HG02588 (cell line): ENCODE measurements at regions not wholly inside any gene's neighbourhood (a gene's known extent, or its start where the extent isn't known, plus 50 kb on each side); places are given as distances from the start of the nearest gene placed in this dataset.

Experiments used
- ATAC-seq: cut with Tn5 transposase; IDR thresholded peaks from one replicate; pipeline ENCODE4 v1.9.1; 2021; ENCODE audit warnings: mild to moderate bottlenecking, moderate library complexity; ENCODE audit not compliant: unreplicated experiment

DNA sequence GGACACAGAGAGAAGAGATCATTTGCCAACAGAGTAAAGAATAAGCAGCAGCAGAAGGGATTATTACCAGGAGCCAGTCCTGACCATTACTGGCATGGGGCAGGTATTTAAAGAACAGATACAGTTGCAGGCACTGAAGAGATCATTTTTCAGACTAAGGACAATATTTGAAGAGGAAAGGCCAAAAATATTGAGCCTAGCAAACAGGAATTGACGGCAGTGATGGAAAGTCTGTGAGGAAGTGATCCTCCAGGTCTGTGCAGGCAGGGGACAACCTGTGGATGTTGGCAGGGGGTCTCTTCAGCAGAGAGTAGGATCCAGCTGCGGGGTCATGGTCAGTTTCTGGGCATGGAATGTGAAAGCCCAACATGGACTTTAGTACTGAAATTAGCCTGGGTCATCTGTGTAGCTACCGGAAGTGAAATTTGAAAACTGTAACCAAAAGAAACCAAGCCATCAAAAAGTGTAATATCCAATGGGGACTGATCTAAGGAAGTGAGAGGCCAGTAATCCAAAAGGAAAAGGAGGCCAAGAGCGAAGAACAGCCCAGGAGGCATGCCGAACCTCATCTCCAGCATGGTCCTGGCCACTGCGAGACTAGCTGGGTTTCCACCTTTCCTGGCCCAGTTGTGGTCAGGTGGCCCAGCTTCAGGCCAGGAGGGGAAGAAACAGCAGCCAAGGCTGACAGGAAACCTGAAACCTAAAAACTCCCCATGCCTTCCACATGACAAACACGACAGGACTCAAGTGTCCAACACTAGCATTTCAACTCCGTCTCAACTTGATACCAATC is 115.1 kb upstream of the TNFAIP3 start:
- no peak for ATAC-seq

DNA sequence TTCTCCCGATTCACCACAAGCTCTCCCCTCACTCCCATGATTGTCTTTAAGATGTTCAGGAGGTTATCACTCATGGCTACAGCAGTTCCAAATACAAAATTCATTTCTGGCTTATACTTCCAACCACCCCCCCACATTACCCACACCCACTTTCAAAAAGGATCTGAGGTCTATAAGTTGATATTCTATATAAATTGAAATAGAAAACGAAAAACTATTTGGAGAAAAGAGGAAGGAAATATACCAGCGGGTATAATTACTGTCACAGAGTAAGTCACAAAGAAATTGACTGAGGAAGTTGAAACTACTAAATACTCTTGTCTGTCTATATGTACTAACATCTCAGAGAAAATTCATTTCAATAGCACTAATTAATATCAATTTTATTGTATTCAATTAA is 112.7 kb upstream of the TNFAIP3 start:
- no peak for ATAC-seq

DNA sequence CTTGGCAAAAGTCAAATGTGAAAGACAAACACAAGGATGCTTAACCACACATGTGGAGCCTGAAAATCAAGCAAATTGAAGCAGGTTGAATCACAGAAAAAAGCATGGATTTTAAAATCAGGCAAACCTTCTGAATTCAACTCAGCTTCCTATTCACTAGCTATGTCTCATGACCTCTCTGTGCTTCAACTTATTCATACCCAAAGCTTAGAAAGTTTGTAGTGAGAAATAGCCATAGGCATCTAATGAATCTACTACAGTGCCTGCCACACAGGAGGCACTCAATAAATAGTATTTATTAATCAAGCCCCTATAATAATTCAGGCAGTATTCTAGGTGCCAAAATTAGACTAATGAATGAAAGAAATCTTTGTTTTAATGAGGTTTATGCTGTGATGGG is 112.2 kb upstream of the TNFAIP3 start:
- ATAC-seq: no peak

DNA sequence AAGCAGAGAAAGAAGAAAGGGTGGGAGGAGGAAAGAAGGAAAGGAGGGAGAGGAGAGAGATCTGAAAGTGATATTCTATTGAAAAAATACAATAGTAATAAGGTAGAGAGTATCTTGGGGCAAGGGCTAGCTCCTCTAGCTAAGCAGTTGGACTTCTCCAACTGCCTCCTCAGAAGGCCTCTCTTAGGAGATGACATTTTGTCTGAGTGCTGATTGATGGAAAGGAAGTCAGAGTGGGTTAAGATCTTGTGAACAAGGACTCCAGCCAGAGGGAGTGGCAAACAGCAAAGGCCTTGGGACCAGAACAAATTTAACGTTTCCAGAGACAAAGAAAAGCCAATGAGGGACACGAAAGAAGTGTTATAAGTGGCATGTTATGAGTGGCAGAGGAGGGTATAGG is 111.8 kb upstream of the TNFAIP3 start:
- no peak for ATAC-seq

DNA sequence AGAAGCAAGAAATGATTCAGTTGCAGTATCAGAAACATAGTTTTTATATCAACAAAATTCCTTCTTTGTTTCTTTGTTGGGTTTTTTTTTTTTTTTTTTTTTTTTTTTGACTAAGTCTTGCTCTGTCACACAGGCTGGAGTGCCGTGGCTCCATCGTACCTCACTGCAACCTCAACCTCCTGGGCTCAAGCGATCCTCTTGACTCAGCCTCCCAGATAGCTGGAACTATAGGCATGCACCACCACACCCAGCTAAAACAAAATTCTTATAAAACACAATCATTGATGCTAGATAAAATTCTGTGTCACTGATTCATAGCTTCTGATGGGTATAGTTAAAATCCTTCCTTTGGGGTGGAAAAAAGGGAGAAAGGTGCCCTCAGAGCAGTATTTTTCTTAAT is 110.3 kb upstream of the TNFAIP3 start:
- no peak for ATAC-seq

DNA sequence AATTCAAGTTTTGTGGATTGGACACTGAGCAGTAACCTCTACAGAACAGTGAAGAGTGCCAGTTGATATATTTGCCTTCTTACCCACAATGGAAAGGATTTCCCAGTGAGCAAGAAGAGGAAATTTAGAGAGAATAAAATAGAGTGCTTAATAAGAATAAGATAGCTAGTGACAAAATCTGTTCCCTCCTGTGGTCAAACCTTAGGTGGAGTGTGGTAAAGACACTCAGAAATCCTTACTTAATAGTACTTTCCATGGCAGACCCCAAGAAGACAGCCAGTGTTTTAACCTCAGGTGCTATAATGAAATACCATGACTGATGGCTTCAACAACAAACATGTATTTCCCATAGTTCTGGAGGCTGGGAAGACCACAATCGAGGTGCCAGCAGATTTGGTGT is 108.4 kb upstream of the TNFAIP3 start:
- ATAC-seq: no peak

DNA sequence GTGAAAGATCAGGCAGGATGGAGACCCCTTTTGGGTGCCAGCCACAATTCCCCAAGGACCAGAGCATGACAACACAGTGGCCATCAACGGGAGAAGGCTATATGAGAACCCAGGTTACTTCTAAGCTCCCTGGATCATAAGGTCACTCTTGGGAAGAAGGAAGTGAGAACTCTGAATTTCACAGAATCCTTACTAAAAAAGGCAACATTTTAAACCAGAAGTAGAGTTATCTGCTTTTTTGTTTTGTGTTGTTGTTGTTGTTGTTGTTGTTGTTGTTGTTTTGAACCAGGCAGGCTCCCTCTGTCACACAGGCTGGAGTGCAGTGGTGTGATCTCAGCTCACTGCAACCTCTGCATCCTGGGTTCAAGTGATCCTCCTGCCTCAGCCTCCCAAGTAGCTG is 107.4 kb upstream of the TNFAIP3 start:
- no peak for ATAC-seq

DNA sequence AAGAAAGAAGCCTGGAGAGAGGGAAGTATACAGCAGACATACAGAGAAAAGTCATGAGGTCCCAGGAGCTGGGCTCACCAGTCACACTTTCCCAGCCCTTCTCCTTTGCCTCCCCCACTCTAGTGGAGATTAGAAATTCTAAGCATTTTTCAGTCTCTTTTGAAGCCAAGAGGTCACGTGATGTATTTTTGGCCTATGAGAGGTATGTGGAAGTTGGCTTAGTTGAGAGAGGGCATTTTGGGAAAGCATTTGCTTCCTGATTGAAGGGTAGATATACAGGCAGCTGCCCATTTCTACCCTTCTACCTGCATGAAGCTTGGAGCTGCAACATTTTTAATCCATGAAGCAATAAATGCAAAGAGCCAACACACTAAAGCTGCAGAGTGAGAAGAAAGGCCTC is 106.0 kb upstream of the TNFAIP3 start:
- no peak for ATAC-seq

DNA sequence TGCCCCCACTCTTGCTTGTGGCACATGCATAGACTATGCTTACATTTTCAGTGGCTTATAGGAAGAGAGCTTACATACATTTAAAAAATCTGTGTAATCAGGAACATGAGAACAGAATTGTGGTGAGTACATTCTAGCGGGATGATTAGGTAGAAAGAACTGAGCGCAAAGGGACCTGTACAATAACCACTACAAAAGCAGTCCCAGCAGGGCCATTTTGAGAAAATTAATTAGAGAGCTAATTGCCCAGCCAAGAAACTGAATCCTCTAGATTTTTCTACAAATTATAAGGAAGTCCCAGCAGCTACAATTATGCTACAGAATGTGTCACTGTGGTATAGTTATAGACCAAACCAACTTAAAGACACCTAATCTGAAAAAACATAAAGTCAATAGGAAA is 105.6 kb upstream of the TNFAIP3 start:
- no peak for ATAC-seq

DNA sequence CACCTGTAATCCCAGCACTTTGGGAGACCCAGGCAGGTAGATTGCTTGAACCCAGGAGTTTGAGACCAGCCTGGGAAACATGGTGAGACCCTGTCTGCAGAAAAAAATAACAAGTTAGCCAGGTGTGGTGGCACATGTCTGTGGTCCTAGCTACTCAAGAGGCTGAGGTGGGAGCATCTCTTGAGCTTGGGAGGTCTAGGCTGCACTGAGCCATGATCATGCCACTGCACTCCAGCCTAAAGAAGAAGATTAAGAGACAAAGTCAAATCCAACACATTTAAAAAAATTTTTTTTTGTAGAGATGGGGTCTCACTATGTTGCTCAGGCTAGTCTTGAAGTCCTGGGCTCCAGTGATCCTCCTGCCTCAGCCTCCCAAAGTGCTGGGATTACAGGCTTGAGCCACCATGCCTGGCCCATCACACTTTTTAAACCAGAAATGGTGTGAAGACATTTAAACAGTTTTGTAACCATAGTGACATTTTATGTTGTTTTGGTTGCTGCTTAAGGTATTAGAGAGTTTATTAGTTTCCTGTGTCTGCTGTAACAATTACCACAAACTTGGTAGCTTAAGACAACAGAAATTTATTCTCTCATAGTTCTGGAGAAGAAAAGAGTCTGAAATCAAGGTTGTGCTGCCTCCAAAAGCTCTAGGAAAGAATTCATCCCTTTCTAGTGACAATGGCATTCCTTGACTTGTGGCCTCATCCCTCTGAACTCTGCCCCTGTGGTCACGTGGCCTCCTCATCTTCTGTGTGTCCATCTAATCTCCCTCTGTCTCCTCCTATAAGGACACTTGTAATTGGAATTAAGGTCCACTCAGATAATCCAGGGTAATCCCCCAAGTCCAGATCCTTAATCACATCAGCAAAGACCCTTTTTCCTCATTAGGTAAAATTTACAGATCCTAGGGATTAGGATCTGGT is 104.6 kb upstream of the TNFAIP3 start:
- no peak for ATAC-seq

DNA sequence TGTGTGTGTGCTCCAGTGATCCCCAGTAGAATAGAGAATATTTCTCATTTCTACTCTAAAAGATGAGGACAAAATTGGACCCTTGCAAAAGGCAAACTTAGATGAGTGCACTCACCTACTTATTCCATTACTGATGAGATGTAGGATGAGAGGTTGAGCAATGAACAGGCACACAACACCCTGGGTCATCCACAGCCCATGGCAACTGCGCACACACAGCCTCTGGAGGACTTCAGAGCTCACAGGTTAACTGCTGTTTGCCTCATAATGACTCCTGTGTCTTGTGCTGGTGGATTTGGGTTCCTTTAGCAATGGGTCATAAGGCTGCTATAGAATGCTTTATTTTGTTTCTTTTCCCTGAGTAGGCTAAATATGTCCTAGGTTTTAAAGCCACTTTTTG is 103.6 kb upstream of the TNFAIP3 start:
- no peak for ATAC-seq

DNA sequence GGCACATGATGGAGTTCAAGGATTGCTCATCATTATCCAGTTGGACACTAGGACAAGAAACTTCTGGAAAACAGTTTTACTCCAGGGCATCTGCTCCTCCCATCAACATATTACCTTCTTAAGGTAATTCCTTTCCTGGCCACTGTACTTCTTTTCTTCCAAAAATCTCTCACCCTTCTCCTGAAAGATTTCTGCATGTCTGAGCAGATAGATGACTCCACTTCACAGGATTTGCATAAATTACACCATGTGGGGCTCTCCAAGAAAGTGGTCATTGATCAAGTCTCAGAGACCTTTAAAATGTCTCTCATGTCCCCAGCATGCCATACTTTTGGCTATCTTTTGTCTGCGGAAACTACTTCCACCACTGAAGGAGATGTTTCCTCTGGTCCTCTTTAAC is 103.2 kb upstream of the TNFAIP3 start:
- no peak for ATAC-seq

DNA sequence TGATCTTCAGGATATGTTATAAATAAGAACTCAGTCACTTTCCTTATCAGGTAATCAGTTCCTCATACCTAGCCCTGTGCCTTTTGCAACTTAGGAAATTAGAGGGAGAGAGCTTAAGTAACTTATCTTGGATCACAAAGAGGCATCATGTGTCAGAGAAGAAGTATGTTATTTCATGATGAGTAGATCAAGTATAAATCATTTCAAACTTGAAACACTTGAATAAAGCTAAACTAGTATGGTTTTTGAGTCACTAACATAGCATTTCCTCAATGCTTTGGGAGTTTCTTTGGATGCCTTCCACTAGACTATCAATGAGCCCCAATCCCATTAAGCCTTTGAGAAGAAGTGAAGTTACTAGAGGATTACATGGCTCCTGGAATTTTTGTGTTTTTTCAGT is 102.6 kb upstream of the TNFAIP3 start:
- ATAC-seq: no peak

DNA sequence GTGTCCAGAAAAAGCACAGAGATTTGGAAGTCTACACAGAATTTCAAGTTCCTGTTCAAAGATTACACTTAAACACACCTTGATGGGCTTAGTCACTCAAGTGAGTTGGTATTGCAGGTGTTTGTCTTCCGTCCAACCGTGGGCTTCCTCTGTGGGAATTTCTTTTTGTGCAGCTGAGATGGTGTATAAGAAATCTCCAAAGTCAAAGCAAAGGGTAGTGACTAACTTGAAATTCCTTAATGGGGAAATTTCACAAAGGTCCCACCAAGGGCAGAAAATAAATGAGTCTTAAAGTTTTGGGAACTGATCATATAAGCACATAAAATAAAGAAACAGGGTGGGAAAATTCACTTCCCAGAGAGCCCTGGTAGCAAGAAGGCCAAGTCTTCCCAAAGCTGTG is 102.0 kb upstream of the TNFAIP3 start:
- no peak for ATAC-seq

DNA sequence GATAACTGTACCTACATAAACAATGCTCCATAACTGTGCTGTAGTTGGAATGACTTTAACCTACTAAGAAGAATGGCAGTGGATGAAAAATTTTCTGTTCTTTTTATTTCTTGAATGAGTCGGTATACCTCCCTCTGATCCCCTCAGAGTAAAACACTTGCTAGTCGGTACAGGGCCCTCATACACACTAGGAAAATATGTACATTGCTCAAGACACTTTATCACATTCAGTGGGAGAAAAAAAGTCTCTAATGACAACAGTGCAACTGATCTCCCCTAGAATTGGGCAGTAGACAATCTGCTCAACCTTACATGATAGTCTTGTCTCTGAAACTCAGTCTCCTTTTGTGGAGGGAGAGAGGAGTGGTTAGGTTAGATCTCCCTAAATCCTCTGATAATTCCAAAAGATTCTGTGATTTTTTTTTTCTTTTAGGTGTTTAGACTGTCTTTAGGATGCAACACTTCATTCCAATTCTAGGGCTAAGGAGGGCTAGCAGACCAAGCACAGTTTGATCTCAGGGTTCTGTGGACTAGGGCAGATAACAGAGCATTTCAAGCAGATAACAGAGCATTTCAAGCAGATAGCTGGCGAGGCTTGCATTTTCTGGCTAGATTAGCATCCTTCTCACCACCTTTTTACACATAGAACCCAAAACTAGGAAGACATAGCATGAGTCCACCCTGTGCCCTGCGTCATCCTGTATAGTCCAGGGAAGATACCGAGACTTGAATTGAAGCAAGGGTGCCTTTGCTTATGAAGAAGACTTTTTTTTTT is 100.3 kb upstream of the TNFAIP3 start:
- no peak for ATAC-seq

DNA sequence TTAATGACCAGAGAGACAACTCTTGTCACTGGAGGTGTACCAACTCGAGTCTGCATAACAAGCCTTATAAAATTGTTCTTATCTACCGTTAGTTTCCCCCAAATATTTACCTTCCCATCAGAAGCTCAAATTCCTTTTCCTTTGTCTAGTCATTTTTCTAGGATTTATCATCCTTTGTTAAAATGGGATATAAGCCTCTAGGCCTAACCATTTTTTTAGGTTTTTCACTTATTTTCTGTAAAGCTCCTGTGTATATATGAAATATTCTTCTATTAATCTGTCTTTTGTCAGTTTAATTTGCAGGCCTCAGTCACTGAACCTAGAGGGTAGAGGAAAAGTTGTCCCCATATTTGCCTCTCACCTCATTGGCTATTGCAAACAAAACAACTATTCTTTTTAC is 99.6 kb upstream of the TNFAIP3 start:
- no peak for ATAC-seq

DNA sequence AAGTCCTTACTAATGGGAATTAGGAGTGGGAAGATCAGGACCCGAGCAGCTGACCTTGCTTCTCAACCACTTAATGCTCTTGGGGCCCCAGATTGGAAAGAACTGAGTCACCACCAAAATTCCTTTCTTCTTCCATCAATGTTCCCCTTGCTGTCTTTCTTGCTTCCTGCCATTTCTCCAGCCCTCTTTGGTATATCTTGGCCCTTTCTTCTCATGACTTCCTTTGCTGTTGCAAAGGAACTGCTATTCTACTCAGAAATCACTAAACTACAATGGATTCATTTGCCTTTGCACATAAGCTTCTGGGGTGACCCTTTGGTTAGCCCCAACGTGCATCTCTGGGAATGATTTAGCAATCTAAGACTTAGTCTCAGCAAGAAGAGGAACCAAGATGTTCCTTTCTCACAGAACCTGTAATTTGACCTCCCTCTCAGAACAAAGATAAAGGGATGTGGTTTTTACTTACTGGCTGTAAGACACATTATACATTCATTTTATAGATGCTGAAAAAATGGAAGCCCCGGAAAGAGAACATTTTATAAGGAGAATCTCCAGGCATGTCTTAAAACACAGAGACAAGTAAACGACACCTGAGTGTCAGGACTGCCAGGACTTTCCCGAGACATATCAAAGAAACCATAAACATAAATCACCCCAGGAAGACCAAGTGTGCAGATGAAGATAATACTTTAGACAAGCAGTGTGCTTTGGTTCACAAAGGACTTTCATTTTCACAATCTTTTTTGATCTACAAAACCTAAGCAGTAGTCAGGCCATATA is 99.0 kb upstream of the TNFAIP3 start:
- ATAC-seq: peak; percentile 76

DNA sequence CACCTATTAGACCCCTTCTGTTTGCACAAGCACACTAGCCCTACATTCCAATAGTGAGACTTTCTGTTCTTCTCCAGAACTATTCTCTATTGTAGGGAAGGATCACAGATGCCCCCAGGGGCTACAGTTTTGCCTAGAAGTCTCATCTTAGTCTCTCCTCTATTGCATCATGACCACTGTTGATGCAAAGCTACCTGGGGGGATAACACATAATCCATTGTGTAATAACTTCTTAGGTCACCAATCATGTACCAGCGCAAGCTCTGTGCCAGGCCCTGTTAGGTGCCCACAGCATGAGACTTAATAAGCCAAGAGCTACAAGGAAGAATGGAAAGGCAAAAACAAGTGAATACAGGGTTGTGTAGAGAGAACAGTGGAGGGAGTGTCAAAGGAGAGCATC is 98.1 kb upstream of the TNFAIP3 start:
- no peak for ATAC-seq

DNA sequence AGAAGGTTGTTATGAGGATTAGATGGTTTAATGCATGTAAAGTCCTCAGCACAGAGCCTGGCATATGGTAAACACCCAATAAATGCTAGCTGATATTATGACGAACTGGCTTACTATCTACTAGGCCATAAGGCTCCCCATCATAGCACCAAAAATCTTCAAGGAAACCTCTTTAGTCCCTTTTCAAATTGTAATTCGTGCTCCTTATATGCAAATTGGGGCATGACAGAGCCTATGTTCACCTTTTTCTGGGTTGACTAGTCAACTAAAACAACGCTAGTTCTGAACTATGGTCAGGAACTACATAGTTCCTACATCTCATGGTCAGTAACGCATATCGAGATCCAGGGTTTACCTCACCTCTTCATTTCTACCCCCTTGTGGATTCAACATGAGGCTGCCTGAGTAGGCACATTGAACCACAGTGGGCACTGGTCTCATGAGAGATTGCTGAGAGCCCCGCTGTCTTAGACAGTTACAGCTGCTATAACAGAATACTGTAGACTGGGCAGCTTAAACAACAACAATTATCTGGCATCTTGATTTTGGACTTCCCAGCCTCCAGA is 97.2 kb upstream of the TNFAIP3 start:
- no peak for ATAC-seq

DNA sequence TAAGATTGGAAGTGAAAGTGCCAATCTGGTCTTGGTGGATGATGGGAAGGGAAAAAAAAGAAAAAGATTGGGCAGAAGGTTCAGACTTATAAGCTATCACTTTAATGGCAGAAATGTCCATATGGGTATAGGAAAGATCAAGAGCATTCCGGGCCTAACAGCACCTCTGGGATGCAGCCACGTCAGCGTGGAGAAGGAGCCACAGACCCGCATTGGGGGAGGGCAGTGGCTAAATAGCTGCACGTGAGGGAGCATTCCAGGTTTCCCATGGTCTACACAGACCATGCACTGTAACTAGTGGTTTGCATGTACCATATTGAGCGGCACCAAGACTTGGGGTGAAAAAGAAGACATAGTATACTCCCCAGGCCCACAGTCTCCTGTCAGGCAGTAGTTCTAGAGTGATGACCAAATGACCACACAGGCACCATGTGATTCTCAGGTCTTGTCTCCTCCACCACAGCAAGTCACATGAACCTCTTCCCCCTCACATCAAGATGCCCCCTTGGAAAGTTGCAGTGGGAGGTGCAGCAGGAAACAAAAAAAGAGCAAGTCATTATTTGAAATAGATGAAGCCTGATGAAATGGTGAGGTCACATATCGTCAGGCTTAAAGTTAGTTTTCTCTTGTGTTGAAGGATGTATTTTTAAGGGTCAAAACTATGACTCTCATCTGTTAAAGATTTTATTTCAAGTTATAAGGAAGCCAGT is 94.4 kb upstream of the TNFAIP3 start:
- ATAC-seq: no peak
